Limb (tissue), 2 donors: ENCODE measurements at regions not wholly inside any gene's neighbourhood (a gene's known extent, or its start where the extent isn't known, plus 50 kb on each side); places are given as distances from the start of the nearest gene placed in this dataset.
A peak's percentile ranks its signal among the peaks of the same experiment; 100 is the strongest.
"Not testable (repeated sequence)": the region's sequence is repeated elsewhere in the genome, so short reads cannot be mapped to it uniquely, and the experiment has no call there.

ENCODE experiments used
- DNase-seq, 2 donors: peaks; one replicate each; pipeline ENCODE4 v3.0.0-alpha.2; 2016; ENCODE audit errors: extremely low spot score in 2 of 2

DNA sequence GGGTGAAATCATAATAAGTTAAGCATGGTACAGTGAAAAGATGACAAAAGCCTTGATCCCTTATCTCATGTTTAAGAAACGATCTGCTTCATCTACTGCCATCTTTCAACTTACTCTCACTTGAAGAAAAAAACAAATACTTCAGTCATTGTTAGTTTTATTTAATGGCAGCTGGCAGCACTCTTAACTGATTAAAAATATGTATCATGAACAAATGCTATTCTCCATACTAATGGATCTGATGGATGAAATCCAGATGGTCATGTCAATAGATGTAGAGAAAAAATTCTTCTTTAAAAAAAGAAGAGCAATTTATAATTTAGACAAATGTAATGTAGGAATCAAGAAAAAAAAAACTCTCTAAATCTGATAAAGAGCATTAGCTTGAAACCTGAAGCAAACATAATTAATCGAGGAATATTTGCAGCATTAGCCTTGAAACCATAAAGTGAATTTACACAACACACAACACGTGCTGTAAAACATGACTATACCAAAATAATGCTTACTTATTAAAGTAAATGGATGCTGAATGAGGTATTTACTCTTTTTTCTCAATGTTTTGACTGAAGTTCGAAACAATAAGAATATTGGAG is 579.0 kb upstream of the ADAMTS5 start:
- DNase-seq: no peak

GRCh38 chr21:27542126-27542525 is 575.2 kb upstream of the ADAMTS5 start:
- DNase-seq: not testable (repeated sequence)

DNA sequence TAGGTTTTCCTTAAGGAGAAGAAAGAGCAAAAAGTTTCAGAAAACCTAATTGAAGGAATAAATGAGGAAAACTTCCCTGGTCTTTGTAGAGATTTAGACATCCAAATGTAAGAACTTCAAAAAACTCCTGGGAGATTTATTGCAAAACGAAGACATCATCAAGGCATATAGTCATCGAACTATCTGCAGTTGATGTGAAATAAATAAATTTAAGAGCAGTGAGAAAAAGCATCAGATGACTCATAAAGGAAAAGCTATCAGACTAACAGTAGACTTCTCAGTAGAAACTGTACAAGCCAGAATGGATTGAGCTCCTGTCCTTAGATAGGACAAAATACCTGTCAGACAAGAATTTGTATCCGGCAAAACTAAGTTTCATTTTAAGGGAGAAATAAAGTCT is 569.4 kb upstream of the ADAMTS5 start:
- DNase-seq: no peak

DNA sequence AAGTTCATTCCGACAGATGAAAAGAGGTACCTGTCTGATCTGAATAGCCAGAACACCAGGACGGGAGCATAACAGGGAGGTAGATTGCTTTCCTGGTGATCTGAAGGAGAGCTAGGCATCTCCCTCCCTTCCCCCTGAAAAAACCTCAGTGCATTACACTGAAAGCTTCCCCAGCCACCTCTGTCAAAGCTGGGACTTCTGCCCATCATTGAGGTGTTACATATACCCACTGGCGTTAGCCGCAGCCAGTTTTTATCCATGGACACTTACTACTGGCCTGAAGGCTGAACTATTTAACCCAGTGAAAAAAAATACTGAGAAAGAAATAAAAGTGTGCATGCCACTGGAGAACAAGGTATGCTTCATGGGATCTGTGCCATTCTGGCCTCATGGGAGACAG is 568.3 kb upstream of the ADAMTS5 start:
- no peak for DNase-seq

- DNase-seq: no peak
Measured at GRCh38 chr21:27534206-27534605, 567.3 kb upstream of the ADAMTS5 start.

- DNase-seq: peak in 1 of 2 donors; percentile 48
Measured at GRCh38 chr21:27532076-27532475, 565.2 kb upstream of the ADAMTS5 start.

DNA sequence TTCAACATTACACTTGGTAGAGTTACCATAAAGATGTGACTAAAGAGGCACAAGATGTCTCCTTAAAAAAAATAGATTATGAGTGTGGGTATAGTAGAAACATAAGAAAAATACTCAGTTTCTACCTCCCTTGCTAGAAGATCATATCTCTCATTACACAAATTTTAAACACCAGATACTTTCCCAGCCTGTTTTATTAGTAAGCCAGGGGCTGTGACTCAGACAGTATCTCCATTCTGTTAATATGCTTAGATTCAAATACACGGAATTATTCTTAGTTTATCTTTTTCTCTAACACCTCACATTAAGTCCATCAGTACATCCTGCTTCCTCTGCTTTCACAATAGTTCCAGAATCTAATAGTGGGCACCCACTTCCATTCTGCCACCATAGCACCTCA is 561.8 kb upstream of the ADAMTS5 start:
- no peak for DNase-seq

- no peak for DNase-seq
Measured at GRCh38 chr21:27526451-27526850, 559.6 kb upstream of the ADAMTS5 start.

- no peak for DNase-seq
Measured at GRCh38 chr21:27525780-27526179, 558.9 kb upstream of the ADAMTS5 start.

DNA sequence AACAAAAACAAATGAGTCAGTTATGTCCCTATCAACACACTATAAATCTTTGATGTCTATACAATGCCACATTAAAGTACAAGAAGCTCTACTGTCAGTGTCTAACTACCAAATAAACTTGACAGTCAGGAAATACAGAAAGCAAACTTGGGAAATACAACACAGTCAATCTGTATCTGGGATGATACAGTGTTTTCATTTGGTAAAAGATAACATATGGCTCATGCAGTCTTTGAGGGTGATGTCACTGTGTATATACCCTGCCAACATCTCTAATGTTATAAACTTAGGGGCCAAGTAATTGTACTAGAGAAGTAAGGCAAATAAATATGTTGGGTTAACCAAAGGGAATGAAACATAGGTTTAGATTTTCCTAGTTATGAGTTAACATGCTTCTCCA is 552.5 kb upstream of the ADAMTS5 start:
- DNase-seq: peak in 1 of 2 donors; percentile 43

GRCh38 chr21:27517177-27517576 is 550.3 kb upstream of the ADAMTS5 start:
- DNase-seq: not testable (repeated sequence)

- no peak for DNase-seq
Measured at GRCh38 chr21:27515676-27516075, 548.8 kb upstream of the ADAMTS5 start.

GRCh38 chr21:27513825-27514224 is 546.9 kb upstream of the ADAMTS5 start:
- DNase-seq: no peak

DNA sequence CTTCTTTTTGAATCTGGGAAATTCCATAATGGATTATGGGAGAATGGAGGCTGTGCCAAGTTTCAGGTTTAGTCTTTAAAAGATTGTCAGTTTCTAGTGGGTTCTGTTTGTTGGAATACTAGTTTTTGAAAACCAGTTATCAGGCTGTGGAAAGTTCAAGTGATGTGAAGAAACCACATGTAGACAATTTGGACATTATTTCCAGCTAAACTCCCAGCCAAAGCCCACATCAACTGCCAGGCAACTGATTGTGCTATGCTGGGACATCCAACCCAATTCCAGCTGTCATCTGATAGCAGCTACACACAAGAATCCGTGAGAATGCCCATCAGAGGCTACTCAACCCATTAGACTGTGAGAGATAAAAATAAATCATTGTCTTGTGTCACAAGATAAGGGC is 546.1 kb upstream of the ADAMTS5 start:
- no peak for DNase-seq

- no peak for DNase-seq
Measured at GRCh38 chr21:27511233-27511632, 544.3 kb upstream of the ADAMTS5 start.

DNA sequence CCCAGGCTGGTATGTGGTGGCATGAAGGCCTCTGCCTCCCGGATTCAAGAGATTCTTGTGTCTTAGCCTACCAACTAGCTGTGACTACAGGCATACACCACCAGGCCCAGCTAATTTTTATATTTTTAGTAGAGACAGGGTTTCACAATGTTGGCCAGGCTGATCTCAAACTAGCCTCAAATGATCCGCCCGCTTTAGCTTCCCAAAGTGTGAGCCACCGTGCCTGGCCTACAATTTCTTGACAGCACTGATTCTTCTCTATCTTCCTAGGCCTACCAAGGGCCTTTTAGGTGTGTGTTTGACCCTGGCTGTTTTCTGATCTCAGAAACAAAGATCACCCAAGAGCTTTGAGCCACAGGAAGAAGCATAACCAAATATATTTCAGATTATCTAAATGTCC is 540.8 kb upstream of the ADAMTS5 start:
- DNase-seq: no peak

- no peak for DNase-seq
Measured at GRCh38 chr21:27505516-27505915, 538.6 kb upstream of the ADAMTS5 start.

GRCh38 chr21:27502801-27503200 is 535.9 kb upstream of the ADAMTS5 start:
- DNase-seq: no peak

DNA sequence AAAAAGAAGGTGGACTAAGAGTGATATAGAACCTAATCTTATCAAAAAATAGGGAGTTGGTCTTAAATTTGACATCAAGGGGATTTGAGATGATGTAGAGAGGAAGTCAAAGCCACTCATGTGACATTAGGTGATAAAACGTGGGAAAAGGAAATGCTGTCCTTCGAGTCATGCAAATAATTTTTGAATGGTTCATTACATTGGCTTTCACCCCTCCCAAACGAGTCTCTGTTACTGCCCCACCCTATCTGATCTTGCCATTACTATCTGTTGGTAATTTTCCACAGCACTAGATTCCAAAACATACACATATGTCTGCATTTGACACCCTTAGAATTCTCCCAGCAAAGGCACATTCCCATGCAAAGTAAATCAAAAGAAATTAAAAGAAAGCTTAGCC is 531.1 kb upstream of the ADAMTS5 start:
- no peak for DNase-seq

- no peak for DNase-seq
Measured at GRCh38 chr21:27495836-27496235, 528.9 kb upstream of the ADAMTS5 start.

GRCh38 chr21:27493542-27493941 is 526.7 kb upstream of the ADAMTS5 start:
- peak in 1 of 2 donors; percentile 51 for DNase-seq

DNA sequence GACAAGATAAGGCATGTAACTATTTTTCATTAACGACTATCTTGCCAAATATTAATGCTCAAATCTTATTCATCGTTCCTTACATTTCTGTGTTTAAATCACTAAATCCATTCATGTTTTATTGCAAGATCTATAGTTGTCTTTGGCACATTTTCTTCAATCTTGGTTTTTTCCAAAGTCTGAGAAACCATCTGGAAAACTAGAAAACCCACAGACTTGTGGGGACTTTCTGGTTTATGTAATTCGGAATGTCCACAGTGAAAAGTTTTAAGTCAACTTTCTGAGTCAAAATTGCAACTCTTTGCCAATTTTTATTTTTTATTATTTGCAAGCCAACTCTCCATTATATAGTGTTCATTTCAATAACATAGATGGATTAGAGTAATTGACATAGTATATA is 520.8 kb upstream of the ADAMTS5 start:
- no peak for DNase-seq

DNA sequence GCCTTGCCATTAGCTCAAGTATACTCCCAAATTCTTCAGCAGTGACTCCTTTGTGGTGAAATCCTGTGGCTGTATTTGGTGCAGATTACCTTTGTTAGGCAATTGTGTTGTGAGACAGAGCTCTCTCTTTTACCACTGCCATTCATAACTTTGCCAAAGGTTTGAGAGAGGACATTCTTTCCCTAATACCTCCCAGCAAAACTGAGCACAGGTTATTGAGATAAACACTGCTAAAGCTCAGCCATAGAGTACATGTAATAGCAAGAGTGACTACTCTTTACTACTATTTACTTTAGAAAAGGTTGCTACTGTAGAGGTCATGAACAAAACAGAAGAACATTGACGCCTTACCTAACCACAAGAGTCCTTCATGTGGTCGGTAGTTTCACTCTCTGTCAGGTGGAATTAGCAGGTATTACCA is 514.0 kb upstream of the ADAMTS5 start:
- no peak for DNase-seq

GRCh38 chr21:27477296-27477695 is 510.4 kb upstream of the ADAMTS5 start:
- no peak for DNase-seq
